ENCODE measurements at regions not wholly inside any gene's neighbourhood (a gene's known extent, or its start where the extent isn't known, plus 50 kb on each side); places are given as distances from the start of the nearest gene placed in this dataset.

- TF ChIP-seq CTCF (conservative IDR thresholded peaks at IDR 0.05; ENCODE audit: low read depth, low read length): no peak
- TF ChIP-seq EZH2 (IDR thresholded peaks at IDR 0.05; ENCODE audit: borderline replicate concordance, low read depth, low read length, poor library complexity, severe bottlenecking): no peak
- Histone ChIP-seq H3K4me1 (ENCODE audit: insufficient read depth, low read length, poor library complexity, severe bottlenecking) (no peaks in the 10 kb centered on the region), H3K27ac (ENCODE audit: low read depth, low read length, poor library complexity, severe bottlenecking) (no peak overlapping the region), H3K4me3 (ENCODE audit: low read depth, low read length, poor library complexity, severe bottlenecking) (no peak overlapping the region), H3K27me3 (replicated peaks; ENCODE audit: insufficient read depth, low read depth, low read length, poor library complexity) (no peaks in the 10 kb centered on the region), H3K9me3 (ENCODE audit: low read depth, low read length, poor library complexity, severe bottlenecking) (no peaks in the 10 kb centered on the region), H3K36me3 (ENCODE audit: insufficient read depth, low read length, poor library complexity, severe bottlenecking) (no peaks in the 10 kb centered on the region)
- no peak for DNase-seq (ENCODE audit: low spot score)
- ChIA-PET CTCF (no interaction called here), POLR2A (ENCODE audit: low non-redundant PET) (no interaction called here)
- BruUV-seq (replicated peaks): no TSS peak
- intact Hi-C loops (cut with micrococcal nuclease; ENCODE audit: unreplicated experiment): no loop called here
Measured at GRCh38 chr21:43337901-43338655, 88.9 kb downstream of the SIK1 start.

- BruUV-seq (replicated peaks): no TSS peak
- Histone ChIP-seq H3K36me3 (ENCODE audit: insufficient read depth, low read length, poor library complexity, severe bottlenecking) (no peaks in the 10 kb centered on the region), H3K27me3 (replicated peaks; ENCODE audit: insufficient read depth, low read depth, low read length, poor library complexity) (no peaks in the 10 kb centered on the region), H3K27ac (ENCODE audit: low read depth, low read length, poor library complexity, severe bottlenecking) (no peak overlapping the region), H3K9me3 (ENCODE audit: low read depth, low read length, poor library complexity, severe bottlenecking) (no peaks in the 10 kb centered on the region), H3K4me1 (ENCODE audit: insufficient read depth, low read length, poor library complexity, severe bottlenecking) (no peaks in the 10 kb centered on the region), H3K4me3 (ENCODE audit: low read depth, low read length, poor library complexity, severe bottlenecking) (no peak overlapping the region)
- POLR2A ChIA-PET (ENCODE audit: low non-redundant PET): no interaction called here
- CTCF ChIA-PET: no interaction called here
- intact Hi-C loops (cut with micrococcal nuclease; ENCODE audit: unreplicated experiment): no loop called here
- no peak for DNase-seq (ENCODE audit: low spot score)
- TF ChIP-seq EZH2 (IDR thresholded peaks at IDR 0.05; ENCODE audit: borderline replicate concordance, low read depth, low read length, poor library complexity, severe bottlenecking) (no peak), CTCF (conservative IDR thresholded peaks at IDR 0.05; ENCODE audit: low read depth, low read length) (no peak)
Measured at GRCh38 chr21:43335119-43335518, 91.8 kb downstream of the SIK1 start.

GRCh38 chr21:43334214-43334958 lies 92.5 kb downstream of the SIK1 start:
- BruUV-seq (replicated peaks): no TSS peak
- no peaks in the 10 kb centered on the region for H3K9me3 ChIP-seq (ENCODE audit: low read depth, low read length, poor library complexity, severe bottlenecking)
- H3K27ac ChIP-seq (ENCODE audit: low read depth, low read length, poor library complexity, severe bottlenecking): no peak overlapping the region
- intact Hi-C loops (cut with micrococcal nuclease; ENCODE audit: unreplicated experiment): no loop called here
- ChIA-PET CTCF (no interaction called here), POLR2A (ENCODE audit: low non-redundant PET) (no interaction called here)
- H3K27me3 ChIP-seq (replicated peaks; ENCODE audit: insufficient read depth, low read depth, low read length, poor library complexity): no peaks in the 10 kb centered on the region
- H3K36me3 ChIP-seq (ENCODE audit: insufficient read depth, low read length, poor library complexity, severe bottlenecking): no peaks in the 10 kb centered on the region
- DNase-seq (ENCODE audit: low spot score): no peak
- H3K4me3 ChIP-seq (ENCODE audit: low read depth, low read length, poor library complexity, severe bottlenecking): no peak overlapping the region
- TF ChIP-seq EZH2 (IDR thresholded peaks at IDR 0.05; ENCODE audit: borderline replicate concordance, low read depth, low read length, poor library complexity, severe bottlenecking): no peak
- no peak for TF ChIP-seq CTCF (conservative IDR thresholded peaks at IDR 0.05; ENCODE audit: low read depth, low read length)
- no peaks in the 10 kb centered on the region for H3K4me1 ChIP-seq (ENCODE audit: insufficient read depth, low read length, poor library complexity, severe bottlenecking)

Measured in A673 (cell line).